ENCODE measurements at regions not wholly inside any gene's neighbourhood (a gene's known extent, or its start where the extent isn't known, plus 50 kb on each side); places are given as distances from the start of the nearest gene placed in this dataset.

GRCh38 chr18:39215920-39216319 lies 1650.3 kb upstream of the CELF4 start:
- Mint-ChIP-seq H3K4me3 (no peak overlapping the region), H3K27ac (no peak overlapping the region), H3K27me3 (ENCODE audit: low read depth in 2 of 2) (no peaks in the 10 kb centered on the region), H3K36me3 (no peaks in the 10 kb centered on the region), H3K9me3 (peaks cover 13 to 20% of the 10 kb centered on the region in 2 donors), H3K4me1 (no peaks in the 10 kb centered on the region)
- no peak for TF ChIP-seq CTCF (IDR thresholded peaks at IDR 0.05)
- H3K4me1 ChIP-seq (ENCODE audit: control insufficient read depth, insufficient read depth, low read length) = no peaks in the 10 kb centered on the region
- H3K36me3 ChIP-seq (ENCODE audit: control insufficient read depth, insufficient read depth, low read length) = no peaks in the 10 kb centered on the region
- peaks cover 2% of the 10 kb centered on the region for H3K9me3 ChIP-seq (ENCODE audit: control insufficient read depth, insufficient read depth, low read length)
- intact Hi-C loops (cut with micrococcal nuclease) = no loop called here
- no peak overlapping the region for H3K27ac ChIP-seq (ENCODE audit: low read length)
- ATAC-seq = no peak
- no peak overlapping the region for H3K4me3 ChIP-seq (ENCODE audit: low read length)
- H3K27me3 ChIP-seq (ENCODE audit: control insufficient read depth, insufficient read depth, low read length) = no peaks in the 10 kb centered on the region
- no CpG with 5 or more reads among the region's 2 CpGs for WGBS (ENCODE audit: insufficient coverage)
- no peak for DNase-seq

DNA sequence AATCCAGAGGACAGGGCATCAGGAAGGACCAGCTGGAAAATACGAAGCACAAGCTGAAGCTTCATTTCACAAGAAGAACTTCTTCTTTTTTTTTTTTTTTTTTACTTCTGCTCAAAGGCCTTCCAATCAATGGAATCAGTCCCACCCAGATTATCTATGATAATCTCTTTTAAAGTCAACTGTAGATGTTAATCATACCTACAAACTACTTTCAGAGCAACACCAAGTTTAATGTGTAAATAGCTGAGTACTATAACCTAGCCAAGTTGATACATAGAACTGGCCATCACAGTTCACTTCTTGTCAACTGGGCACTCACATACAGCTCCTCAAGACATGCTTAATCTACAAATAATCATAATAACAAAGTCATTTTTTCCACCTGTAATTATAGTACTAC lies 1645.9 kb upstream of the CELF4 start:
- no peak overlapping the region for H3K27ac Mint-ChIP-seq
- H3K4me1 Mint-ChIP-seq = no peaks in the 10 kb centered on the region
- H3K9me3 Mint-ChIP-seq = peaks cover 16 to 27% of the 10 kb centered on the region in 2 donors
- Histone ChIP-seq H3K27me3 (ENCODE audit: control insufficient read depth, insufficient read depth, low read length) (no peaks in the 10 kb centered on the region), H3K4me1 (ENCODE audit: control insufficient read depth, insufficient read depth, low read length) (no peaks in the 10 kb centered on the region), H3K9me3 (ENCODE audit: control insufficient read depth, insufficient read depth, low read length) (peaks cover 2% of the 10 kb centered on the region), H3K36me3 (ENCODE audit: control insufficient read depth, insufficient read depth, low read length) (no peaks in the 10 kb centered on the region), H3K4me3 (ENCODE audit: low read length) (no peak overlapping the region), H3K27ac (ENCODE audit: low read length) (no peak overlapping the region)
- intact Hi-C loops (cut with micrococcal nuclease) = no loop called here
- ATAC-seq (peak in 1 of 3 donors; percentile 66), DNase-seq (no peak)
- no peak overlapping the region for H3K4me3 Mint-ChIP-seq
- H3K36me3 Mint-ChIP-seq = no peaks in the 10 kb centered on the region
- no peak for TF ChIP-seq CTCF (IDR thresholded peaks at IDR 0.05)
- H3K27me3 Mint-ChIP-seq (ENCODE audit: low read depth in 2 of 2) = no peaks in the 10 kb centered on the region
- 85% methylated on average over 1 of the region's 1 CpG for WGBS (ENCODE audit: insufficient coverage)

- Histone ChIP-seq H3K4me1 (ENCODE audit: control insufficient read depth, insufficient read depth, low read length) (no peaks in the 10 kb centered on the region), H3K4me3 (ENCODE audit: low read length) (no peak overlapping the region), H3K27me3 (ENCODE audit: control insufficient read depth, insufficient read depth, low read length) (no peaks in the 10 kb centered on the region), H3K9me3 (ENCODE audit: control insufficient read depth, insufficient read depth, low read length) (peaks cover 2% of the 10 kb centered on the region), H3K27ac (ENCODE audit: low read length) (no peak overlapping the region), H3K36me3 (ENCODE audit: control insufficient read depth, insufficient read depth, low read length) (no peaks in the 10 kb centered on the region)
- DNase-seq (no peak), ATAC-seq (no peak)
- peaks cover 13 to 20% of the 10 kb centered on the region in 2 donors for H3K9me3 Mint-ChIP-seq
- no peaks in the 10 kb centered on the region for H3K36me3 Mint-ChIP-seq
- no peaks in the 10 kb centered on the region for H3K27me3 Mint-ChIP-seq (ENCODE audit: low read depth in 2 of 2)
- WGBS (ENCODE audit: insufficient coverage) = 70% methylated on average over 2 of the region's 2 CpGs
- intact Hi-C loops (cut with micrococcal nuclease) = no loop called here
- no peak overlapping the region for H3K27ac Mint-ChIP-seq
- TF ChIP-seq CTCF (IDR thresholded peaks at IDR 0.05) = no peak
- H3K4me1 Mint-ChIP-seq = no peaks in the 10 kb centered on the region
- H3K4me3 Mint-ChIP-seq = no peak overlapping the region
Observed at GRCh38 chr18:39209173-39209572, 1643.6 kb upstream of the CELF4 start.

DNA sequence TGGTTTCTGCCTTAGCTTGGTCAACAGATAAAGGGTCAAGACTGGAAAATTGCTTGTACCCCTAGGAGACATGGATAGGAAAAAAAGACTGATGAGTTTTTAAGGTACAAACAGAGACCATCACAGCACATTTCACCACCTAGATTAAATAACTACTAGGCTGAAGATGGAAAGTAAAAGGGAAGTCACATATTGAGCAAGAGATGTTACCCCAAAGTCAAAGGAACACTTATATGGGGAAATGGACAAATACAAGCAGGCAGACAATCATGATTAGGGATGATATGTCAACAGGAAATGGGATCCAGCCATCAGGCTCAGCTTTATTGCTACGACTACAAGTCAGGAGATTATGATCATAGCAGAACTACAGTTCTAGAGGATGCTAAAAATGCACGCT lies 1643.1 kb upstream of the CELF4 start:
- 76% methylated on average over 2 of the region's 2 CpGs for WGBS (ENCODE audit: insufficient coverage)
- DNase-seq (no peak), ATAC-seq (peak in 1 of 3 donors; percentile 21)
- no peaks in the 10 kb centered on the region for H3K36me3 Mint-ChIP-seq
- H3K9me3 ChIP-seq (ENCODE audit: control insufficient read depth, insufficient read depth, low read length) = peaks cover 2% of the 10 kb centered on the region
- TF ChIP-seq CTCF (IDR thresholded peaks at IDR 0.05) = no peak
- no peaks in the 10 kb centered on the region for H3K4me1 ChIP-seq (ENCODE audit: control insufficient read depth, insufficient read depth, low read length)
- no peaks in the 10 kb centered on the region for H3K4me1 Mint-ChIP-seq
- no peak overlapping the region for H3K27ac Mint-ChIP-seq
- intact Hi-C loops (cut with micrococcal nuclease) = no loop called here
- H3K9me3 Mint-ChIP-seq = peaks cover 13 to 20% of the 10 kb centered on the region in 2 donors
- H3K27me3 ChIP-seq (ENCODE audit: control insufficient read depth, insufficient read depth, low read length) = no peaks in the 10 kb centered on the region
- H3K27ac ChIP-seq (ENCODE audit: low read length) = no peak overlapping the region
- no peaks in the 10 kb centered on the region for H3K27me3 Mint-ChIP-seq (ENCODE audit: low read depth in 2 of 2)
- H3K4me3 Mint-ChIP-seq = no peak overlapping the region
- H3K36me3 ChIP-seq (ENCODE audit: control insufficient read depth, insufficient read depth, low read length) = no peaks in the 10 kb centered on the region
- no peak overlapping the region for H3K4me3 ChIP-seq (ENCODE audit: low read length)
